Ascending aorta (tissue), 2 donors: ENCODE measurements at regions not wholly inside any gene's neighbourhood (a gene's known extent, or its start where the extent isn't known, plus 50 kb on each side); places are given as distances from the start of the nearest gene placed in this dataset.

Experiments used
- DNase-seq, 2 donors: peaks; one replicate each; pipeline ENCODE4 v3.0.0-alpha.2; 2019; ENCODE audit warnings: low spot score in 2 of 2
- H3K27ac ChIP-seq, 2 donors: fragments of 200-600 bp; sonication (generic); one replicate each; pipeline ENCODE4 v1.5.1; 2016 to 2017; ENCODE audit warnings: mild to moderate bottlenecking in 1 of 2
- H3K27me3 ChIP-seq: fragments of 200-600 bp; sonication (generic); one replicate; pipeline ENCODE4 v1.5.1; 2017
- H3K36me3 ChIP-seq, 2 donors: fragments of 200-600 bp; sonication (generic); one replicate each; pipeline ENCODE4 v1.5.1; 2016
- H3K4me1 ChIP-seq, 2 donors: fragments of 200-600 bp; sonication (generic); one replicate each; pipeline ENCODE4 v1.5.1; 2016 to 2017; ENCODE audit warnings: mild to moderate bottlenecking in 1 of 2
- H3K4me3 ChIP-seq, 2 donors: fragments of 200-600 bp; sonication (generic); one replicate each; pipeline ENCODE4 v1.5.1; 2016 to 2017; ENCODE audit warnings: mild to moderate bottlenecking in 1 of 2
- H3K9me3 ChIP-seq, 2 donors: fragments of 200-600 bp; sonication (generic); one replicate each; pipeline ENCODE4 v1.5.1; 2016
- CTCF ChIP-seq, 3 experiments: fragments of 200-600 bp in 2 of 3; fragments of 450-650 bp in 1 of 3; sonication (generic) in 2 of 3; IDR thresholded peaks; one replicate each; pipeline ENCODE4 v1.5.1; 2016 to 2019; ENCODE audit warnings: antibody characterized with exemption in 3 of 3, mild to moderate bottlenecking in 1 of 3, moderate library complexity in 1 of 3
- intact Hi-C: fragments of 100-400 bp; cut with DNase I; formaldehyde crosslinking; loops from one replicate; pipeline ENCODE4 v1.15.1; 2023

GRCh38 chr12:92021666-92022035 is 124.0 kb downstream of the BTG1 start:
- Histone ChIP-seq H3K36me3 (no peaks in the 10 kb centered on the region), H3K27me3 (no peaks in the 10 kb centered on the region), H3K4me3 (no peak overlapping the region), H3K27ac (no peak overlapping the region), H3K9me3 (no peaks in the 10 kb centered on the region), H3K4me1 (no peaks in the 10 kb centered on the region)
- DNase-seq = no peak
- intact Hi-C loops = no loop called here
- TF ChIP-seq CTCF (IDR thresholded peaks at IDR 0.05) = no peak

- no peaks in the 10 kb centered on the region for H3K4me1 ChIP-seq
- H3K27me3 ChIP-seq = no peaks in the 10 kb centered on the region
- H3K4me3 ChIP-seq = no peak overlapping the region
- no peak for DNase-seq
- no peaks in the 10 kb centered on the region for H3K9me3 ChIP-seq
- TF ChIP-seq CTCF (IDR thresholded peaks at IDR 0.05) = no peak
- intact Hi-C loops = no loop called here
- no peak overlapping the region for H3K27ac ChIP-seq
- H3K36me3 ChIP-seq = no peaks in the 10 kb centered on the region
These were observed 124.5 kb downstream of the BTG1 start for GRCh38 chr12:92020983-92021665.

GRCh38 chr12:92019491-92020277 is 126.0 kb downstream of the BTG1 start:
- H3K4me1 ChIP-seq = no peaks in the 10 kb centered on the region
- H3K27me3 ChIP-seq = no peaks in the 10 kb centered on the region
- no peak overlapping the region for H3K27ac ChIP-seq
- H3K4me3 ChIP-seq = no peak overlapping the region
- intact Hi-C loops = no loop called here
- H3K36me3 ChIP-seq = no peaks in the 10 kb centered on the region
- DNase-seq = no peak
- TF ChIP-seq CTCF (IDR thresholded peaks at IDR 0.05) = no peak
- H3K9me3 ChIP-seq = no peaks in the 10 kb centered on the region

GRCh38 chr12:92012691-92013090 is 133.0 kb downstream of the BTG1 start:
- Histone ChIP-seq H3K27me3 (no peaks in the 10 kb centered on the region), H3K4me3 (no peak overlapping the region), H3K9me3 (no peaks in the 10 kb centered on the region), H3K36me3 (no peaks in the 10 kb centered on the region), H3K27ac (no peak overlapping the region), H3K4me1 (no peaks in the 10 kb centered on the region)
- intact Hi-C loops = no loop called here
- no peak for TF ChIP-seq CTCF (IDR thresholded peaks at IDR 0.05)
- DNase-seq = no peak

GRCh38 chr12:92010853-92011701 is 134.6 kb downstream of the BTG1 start:
- H3K4me3 ChIP-seq = no peak overlapping the region
- intact Hi-C loops = no loop called here
- H3K4me1 ChIP-seq = no peaks in the 10 kb centered on the region
- DNase-seq = no peak
- H3K9me3 ChIP-seq = no peaks in the 10 kb centered on the region
- TF ChIP-seq CTCF (IDR thresholded peaks at IDR 0.05) = no peak
- H3K27me3 ChIP-seq = no peaks in the 10 kb centered on the region
- no peak overlapping the region for H3K27ac ChIP-seq
- no peaks in the 10 kb centered on the region for H3K36me3 ChIP-seq
